ENCODE measurements at regions not wholly inside any gene's neighbourhood (a gene's known extent, or its start where the extent isn't known, plus 50 kb on each side); places are given as distances from the start of the nearest gene placed in this dataset.

DNA sequence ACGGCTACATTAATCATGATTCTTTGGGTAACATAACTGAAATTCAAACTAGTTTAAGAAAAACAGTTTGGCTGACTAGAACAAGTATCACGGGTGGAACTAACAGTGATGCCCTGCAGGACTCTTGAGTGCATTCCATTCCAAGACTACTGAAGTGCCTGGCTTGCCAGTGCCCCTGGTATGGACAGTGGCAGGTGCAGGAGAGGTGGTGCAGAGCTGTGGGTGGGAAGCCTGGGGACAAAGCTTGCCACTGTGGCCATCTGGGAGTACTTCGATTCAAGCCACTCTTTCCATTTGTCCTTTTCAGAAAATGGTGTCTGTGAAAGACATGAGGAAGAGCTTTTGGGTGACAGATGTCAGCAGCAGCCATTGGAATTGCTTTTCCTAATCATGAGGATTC is 166.5 kb downstream of the RRAGC start:
- 69% methylated on average over 3 of the region's 3 CpGs for WGBS
- Histone ChIP-seq H3K4me1 (ENCODE audit: control insufficient read depth in 4 of 4, insufficient read depth in 4 of 4, low read length in 3 of 4) (no peaks in the 10 kb centered on the region), H3K27ac (ENCODE audit: low read depth in 1 of 2, low read length in 2 of 2) (no peak overlapping the region), H3K27me3 (ENCODE audit: control insufficient read depth in 4 of 4, insufficient read depth in 4 of 4, low read length in 3 of 4) (no peaks in the 10 kb centered on the region), H3K9me3 (ENCODE audit: control insufficient read depth in 4 of 4, low read length in 3 of 4) (no peaks in the 10 kb centered on the region), H3K4me3 (ENCODE audit: low read depth in 1 of 3, low read length in 3 of 3) (no peak overlapping the region), H3K9ac (ENCODE audit: low read depth in 1 of 2, low read length in 2 of 2) (no peak overlapping the region), H3K36me3 (ENCODE audit: control insufficient read depth in 4 of 4, insufficient read depth in 3 of 4, low read depth in 1 of 4, low read length in 3 of 4) (no peaks in the 10 kb centered on the region)
- DNase-seq (ENCODE audit: low spot score): no peak
- no peak for TF ChIP-seq EGR1 (IDR thresholded peaks at IDR 0.05; ENCODE audit: low read depth in 2 of 2)
- TF ChIP-seq, protein P1, sequence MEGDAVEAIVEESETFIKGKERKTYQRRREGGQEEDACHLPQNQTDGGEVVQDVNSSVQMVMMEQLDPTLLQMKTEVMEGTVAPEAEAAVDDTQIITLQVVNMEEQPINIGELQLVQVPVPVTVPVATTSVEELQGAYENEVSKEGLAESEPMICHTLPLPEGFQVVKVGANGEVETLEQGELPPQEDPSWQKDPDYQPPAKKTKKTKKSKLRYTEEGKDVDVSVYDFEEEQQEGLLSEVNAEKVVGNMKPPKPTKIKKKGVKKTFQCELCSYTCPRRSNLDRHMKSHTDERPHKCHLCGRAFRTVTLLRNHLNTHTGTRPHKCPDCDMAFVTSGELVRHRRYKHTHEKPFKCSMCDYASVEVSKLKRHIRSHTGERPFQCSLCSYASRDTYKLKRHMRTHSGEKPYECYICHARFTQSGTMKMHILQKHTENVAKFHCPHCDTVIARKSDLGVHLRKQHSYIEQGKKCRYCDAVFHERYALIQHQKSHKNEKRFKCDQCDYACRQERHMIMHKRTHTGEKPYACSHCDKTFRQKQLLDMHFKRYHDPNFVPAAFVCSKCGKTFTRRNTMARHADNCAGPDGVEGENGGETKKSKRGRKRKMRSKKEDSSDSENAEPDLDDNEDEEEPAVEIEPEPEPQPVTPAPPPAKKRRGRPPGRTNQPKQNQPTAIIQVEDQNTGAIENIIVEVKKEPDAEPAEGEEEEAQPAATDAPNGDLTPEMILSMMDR (IDR thresholded peaks at IDR 0.05; ENCODE audit: low read depth, low read length, missing input control): no peak

GRCh38 chr1:38690790-38691449 is 168.7 kb downstream of the RRAGC start:
- H3K36me3 ChIP-seq (ENCODE audit: control insufficient read depth in 4 of 4, insufficient read depth in 3 of 4, low read depth in 1 of 4, low read length in 3 of 4): no peaks in the 10 kb centered on the region

More at GRCh38 chr1:38690790-38691449, 168.7 kb downstream of the RRAGC start:
- WGBS: 63% methylated on average over 4 of the region's 4 CpGs
- Histone ChIP-seq H3K9me3 (ENCODE audit: control insufficient read depth in 4 of 4, low read length in 3 of 4) (no peaks in the 10 kb centered on the region), H3K4me1 (ENCODE audit: control insufficient read depth in 4 of 4, insufficient read depth in 4 of 4, low read length in 3 of 4) (no peaks in the 10 kb centered on the region), H3K27me3 (ENCODE audit: control insufficient read depth in 4 of 4, insufficient read depth in 4 of 4, low read length in 3 of 4) (no peaks in the 10 kb centered on the region), H3K27ac (ENCODE audit: low read depth in 1 of 2, low read length in 2 of 2) (no peak overlapping the region), H3K9ac (ENCODE audit: low read depth in 1 of 2, low read length in 2 of 2) (no peak overlapping the region), H3K4me3 (ENCODE audit: low read depth in 1 of 3, low read length in 3 of 3) (no peak overlapping the region)
- no peak for TF ChIP-seq YY1 (IDR thresholded peaks at IDR 0.05)
- TF ChIP-seq, protein P2, sequence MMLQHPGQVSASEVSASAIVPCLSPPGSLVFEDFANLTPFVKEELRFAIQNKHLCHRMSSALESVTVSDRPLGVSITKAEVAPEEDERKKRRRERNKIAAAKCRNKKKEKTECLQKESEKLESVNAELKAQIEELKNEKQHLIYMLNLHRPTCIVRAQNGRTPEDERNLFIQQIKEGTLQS (IDR thresholded peaks at IDR 0.05): no peak
- TF ChIP-seq, protein P3, sequence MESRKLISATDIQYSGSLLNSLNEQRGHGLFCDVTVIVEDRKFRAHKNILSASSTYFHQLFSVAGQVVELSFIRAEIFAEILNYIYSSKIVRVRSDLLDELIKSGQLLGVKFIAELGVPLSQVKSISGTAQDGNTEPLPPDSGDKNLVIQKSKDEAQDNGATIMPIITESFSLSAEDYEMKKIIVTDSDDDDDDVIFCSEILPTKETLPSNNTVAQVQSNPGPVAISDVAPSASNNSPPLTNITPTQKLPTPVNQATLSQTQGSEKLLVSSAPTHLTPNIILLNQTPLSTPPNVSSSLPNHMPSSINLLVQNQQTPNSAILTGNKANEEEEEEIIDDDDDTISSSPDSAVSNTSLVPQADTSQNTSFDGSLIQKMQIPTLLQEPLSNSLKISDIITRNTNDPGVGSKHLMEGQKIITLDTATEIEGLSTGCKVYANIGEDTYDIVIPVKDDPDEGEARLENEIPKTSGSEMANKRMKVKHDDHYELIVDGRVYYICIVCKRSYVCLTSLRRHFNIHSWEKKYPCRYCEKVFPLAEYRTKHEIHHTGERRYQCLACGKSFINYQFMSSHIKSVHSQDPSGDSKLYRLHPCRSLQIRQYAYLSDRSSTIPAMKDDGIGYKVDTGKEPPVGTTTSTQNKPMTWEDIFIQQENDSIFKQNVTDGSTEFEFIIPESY (IDR thresholded peaks at IDR 0.05): no peak
- TF ChIP-seq RXRA (IDR thresholded peaks at IDR 0.05): no peak
- no peak for TF ChIP-seq TAF1 (conservative IDR thresholded peaks at IDR 0.05)
- no peak for TF ChIP-seq REST (IDR thresholded peaks at IDR 0.05)
- TF ChIP-seq EGR1 (IDR thresholded peaks at IDR 0.05; ENCODE audit: low read depth in 2 of 2): no peak
- TF ChIP-seq, protein P1 (IDR thresholded peaks at IDR 0.05; ENCODE audit: low read depth, low read length, missing input control): no peak
- TF ChIP-seq JUND (IDR thresholded peaks at IDR 0.05): no peak
- no peak for TF ChIP-seq HNF4G (IDR thresholded peaks at IDR 0.05)
- no peak for TF ChIP-seq GABPA (IDR thresholded peaks at IDR 0.05 in 1 of 2, conservative IDR thresholded peaks at IDR 0.05 in 1 of 2)
- TF ChIP-seq, protein P4, sequence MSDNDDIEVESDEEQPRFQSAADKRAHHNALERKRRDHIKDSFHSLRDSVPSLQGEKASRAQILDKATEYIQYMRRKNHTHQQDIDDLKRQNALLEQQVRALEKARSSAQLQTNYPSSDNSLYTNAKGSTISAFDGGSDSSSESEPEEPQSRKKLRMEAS (IDR thresholded peaks at IDR 0.05): no peak
- no peak for TF ChIP-seq HNF4A (conservative IDR thresholded peaks at IDR 0.05)
- TF ChIP-seq SP1 (IDR thresholded peaks at IDR 0.05): no peak
- no peak for DNase-seq (ENCODE audit: low spot score)

Data from liver (tissue), 8 donors.